Stomach (tissue), 8 donors: ENCODE measurements at regions not wholly inside any gene's neighbourhood (a gene's known extent, or its start where the extent isn't known, plus 50 kb on each side); places are given as distances from the start of the nearest gene placed in this dataset.

Experiments
- DNase-seq, 2 donors: peaks; one replicate each; pipeline versions ENCODE4 v3.0.0 to v3.0.0-alpha.2; 2013 to 2019
- H3K27ac ChIP-seq, 5 donors: fragments of 200-600 bp in 4 of 5; sonication (generic) in 4 of 5; one replicate each; pipeline ENCODE4 v1.5.1; 2013 to 2019; ENCODE audit warnings: mild to moderate bottlenecking in 1 of 5, moderate library complexity in 1 of 5
- H3K27me3 ChIP-seq, 3 donors: fragments of 200-600 bp; sonication (generic); one replicate each; pipeline ENCODE4 v1.5.1; 2017 to 2019; ENCODE audit warnings: mixed run types in 1 of 3
- H3K36me3 ChIP-seq, 4 donors: fragments of 200-600 bp; sonication (generic); 1 replicate in 3 of 4; 2 replicates in 1 of 4; pipeline ENCODE4 v1.5.1; 2016 to 2019
- H3K4me1 ChIP-seq, 4 donors: fragments of 200-600 bp; sonication (generic); one replicate each; pipeline ENCODE4 v1.5.1; 2016 to 2019
- H3K4me3 ChIP-seq, 4 donors: fragments of 200-600 bp; sonication (generic) in 3 of 4; one replicate each; pipeline ENCODE4 v1.5.1; 2016 to 2019; ENCODE audit warnings: mild to moderate bottlenecking in 1 of 4
- H3K9me3 ChIP-seq, 4 donors: fragments of 200-600 bp; sonication (generic); one replicate each; pipeline ENCODE4 v1.5.1; 2016 to 2019
- CTCF ChIP-seq, 7 experiments: fragments of 450-650 bp in 4 of 7; fragments of 200-600 bp in 3 of 7; sonication (generic) in 3 of 7; IDR thresholded peaks; one replicate each; pipeline ENCODE4 v1.5.1; 2016 to 2019; ENCODE audit warnings: antibody characterized with exemption in 7 of 7, control low read depth in 2 of 7, mild to moderate bottlenecking in 1 of 7
- EP300 ChIP-seq: sonication (generic); formaldehyde crosslinking; IDR thresholded peaks from one replicate; pipeline ENCODE4 v1.6.1; 2017; ENCODE audit warnings: antibody characterized with exemption
- POLR2A ChIP-seq, 4 donors: fragments of 450-650 bp; IDR thresholded peaks; one replicate each; pipeline ENCODE4 v1.6.1; 2016; ENCODE audit warnings: antibody characterized with exemption in 4 of 4, control low read depth in 2 of 4, mild to moderate bottlenecking in 1 of 4, moderate library complexity in 1 of 4
- POLR2AphosphoS5 ChIP-seq, 3 donors: sonication (generic); formaldehyde crosslinking; IDR thresholded peaks; one replicate each; pipeline ENCODE4 v1.6.1; 2016; ENCODE audit warnings: antibody characterized with exemption in 3 of 3
- whole genome bisulfite sequencing, 5 donors: extraction: QIAGEN DNeasy Blood & Tissue Kit in 3 of 5; methylation state at CpG; one replicate each; pipeline versions ENCODE4 v1.1.5 to v1.1.7; 2013 to 2018; 5-methylcytosine and 5-hydroxymethylcytosine counted together
- intact Hi-C: fragments of 100-400 bp; cut with DNase I; formaldehyde crosslinking; loops from one replicate; pipeline ENCODE4 v1.15.1; 2023; ENCODE audit warnings: low total_unique reads
- donor health status: healthy with polysubstance abuse.
- donor health status: Bipolar disorder and iron deficiency.
- donor health status: healthy.

GRCh38 chr10:52540479-52540984 is 226.5 kb downstream of the DKK1 start:
- no peak for TF ChIP-seq CTCF (IDR thresholded peaks at IDR 0.05)
- TF ChIP-seq EP300: no peak
- no peak for TF ChIP-seq POLR2AphosphoS5 (IDR thresholded peaks at IDR 0.05)
- no peak for TF ChIP-seq POLR2A (IDR thresholded peaks at IDR 0.05)
- peaks cover 0 to 5% (median 0%) of the 10 kb centered on the region in 4 donors for H3K9me3 ChIP-seq
- no peak overlapping the region for H3K4me3 ChIP-seq
- 29 to 56% (median 41%) methylated on average over 2 of the region's 2 CpGs for WGBS, 5 donors
- H3K4me1 ChIP-seq: no peaks in the 10 kb centered on the region
- H3K36me3 ChIP-seq: no peaks in the 10 kb centered on the region
- no peak overlapping the region for H3K27ac ChIP-seq
- no peak for DNase-seq
- intact Hi-C loops: no loop called here
- H3K27me3 ChIP-seq: no peaks in the 10 kb centered on the region

GRCh38 chr10:52541006-52541473 is 227.0 kb downstream of the DKK1 start:
- Histone ChIP-seq H3K9me3 (peaks cover 0 to 5% (median 0%) of the 10 kb centered on the region in 4 donors), H3K27ac (no peak overlapping the region), H3K4me1 (no peaks in the 10 kb centered on the region), H3K4me3 (no peak overlapping the region), H3K27me3 (no peaks in the 10 kb centered on the region), H3K36me3 (no peaks in the 10 kb centered on the region)
- TF ChIP-seq POLR2AphosphoS5 (IDR thresholded peaks at IDR 0.05): no peak
- TF ChIP-seq EP300: no peak
- no peak for TF ChIP-seq CTCF (IDR thresholded peaks at IDR 0.05)
- 3 to 10% (median 9%) methylated on average over 2 of the region's 2 CpGs for WGBS, 5 donors
- no peak for DNase-seq
- intact Hi-C loops: no loop called here

DNA sequence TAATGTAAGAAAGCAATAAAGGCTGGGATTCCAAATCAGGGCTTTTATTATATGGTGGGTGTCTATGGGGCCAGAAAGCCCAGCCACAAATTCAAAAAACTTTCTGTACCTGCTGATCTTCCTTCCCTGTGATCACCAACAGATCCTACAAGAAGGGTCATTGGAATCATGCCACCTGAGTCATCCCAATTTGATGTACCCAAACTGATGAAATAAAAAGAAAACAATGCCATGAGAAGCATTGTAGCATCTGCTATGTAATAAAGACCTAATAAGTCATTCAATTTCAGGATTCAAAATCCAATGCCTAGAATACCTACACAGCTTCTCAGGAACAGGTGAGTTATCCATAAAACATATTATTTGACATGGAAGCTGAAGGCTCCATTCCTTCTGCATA is 228.8 kb downstream of the DKK1 start:
- intact Hi-C loops: no loop called here

DNA sequence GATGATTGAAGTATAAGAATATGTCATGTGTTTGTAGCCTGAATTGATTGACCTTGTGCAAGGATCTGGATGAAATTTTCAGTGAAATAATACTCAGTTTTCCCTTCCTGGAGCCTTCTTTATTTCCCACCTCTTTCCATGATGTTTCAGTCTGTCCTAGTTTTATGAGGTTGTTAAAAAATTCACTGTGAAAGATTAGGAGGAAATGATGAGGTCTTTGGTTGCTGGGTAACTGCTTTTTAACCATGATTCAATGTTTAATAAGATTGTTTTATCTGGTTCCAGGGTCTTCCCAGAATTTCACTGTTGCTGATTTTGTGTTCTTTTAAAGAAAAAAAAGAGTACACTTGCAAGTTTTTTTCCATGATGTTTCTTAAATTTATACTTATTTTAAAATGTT is 221.5 kb downstream of the MBL2 start:
- intact Hi-C loops: no loop called here
- no peaks in the 10 kb centered on the region for H3K36me3 ChIP-seq
- H3K27ac ChIP-seq: no peak overlapping the region
- H3K27me3 ChIP-seq: no peaks in the 10 kb centered on the region
- no peak for DNase-seq
- TF ChIP-seq CTCF (IDR thresholded peaks at IDR 0.05): no peak
- no peak for TF ChIP-seq EP300
- no peak for TF ChIP-seq POLR2AphosphoS5 (IDR thresholded peaks at IDR 0.05)
- TF ChIP-seq POLR2A (IDR thresholded peaks at IDR 0.05): no peak
- H3K4me3 ChIP-seq: no peak overlapping the region
- no peaks in the 10 kb centered on the region for H3K9me3 ChIP-seq
- no peaks in the 10 kb centered on the region for H3K4me1 ChIP-seq

More for the DNA sequence above, 228.8 kb downstream of the DKK1 start:
- Histone ChIP-seq H3K27me3 (no peaks in the 10 kb centered on the region), H3K9me3 (peaks cover 0 to 4% (median 0%) of the 10 kb centered on the region in 4 donors), H3K27ac (no peak overlapping the region), H3K4me1 (no peaks in the 10 kb centered on the region), H3K36me3 (no peaks in the 10 kb centered on the region), H3K4me3 (no peak overlapping the region)
- DNase-seq: no peak
- no peak for TF ChIP-seq POLR2AphosphoS5 (IDR thresholded peaks at IDR 0.05)
- no peak for TF ChIP-seq EP300
- no peak for TF ChIP-seq CTCF (IDR thresholded peaks at IDR 0.05)
- TF ChIP-seq POLR2A (IDR thresholded peaks at IDR 0.05): no peak
